NCI-H1417 treated with DMSO at 0.1 percent for 48 hours (cell line): ENCODE measurements at regions not wholly inside any gene's neighbourhood (a gene's known extent, or its start where the extent isn't known, plus 50 kb on each side); places are given as distances from the start of the nearest gene placed in this dataset.
"Not testable (repeated sequence)": the region's sequence is repeated elsewhere in the genome, so short reads cannot be mapped to it uniquely, and the experiment has no call there.

Experiments used
- DNase-seq: peaks from one replicate; lab custom pipeline; 2025; lab: John Stamatoyannopoulos, UW

DNA sequence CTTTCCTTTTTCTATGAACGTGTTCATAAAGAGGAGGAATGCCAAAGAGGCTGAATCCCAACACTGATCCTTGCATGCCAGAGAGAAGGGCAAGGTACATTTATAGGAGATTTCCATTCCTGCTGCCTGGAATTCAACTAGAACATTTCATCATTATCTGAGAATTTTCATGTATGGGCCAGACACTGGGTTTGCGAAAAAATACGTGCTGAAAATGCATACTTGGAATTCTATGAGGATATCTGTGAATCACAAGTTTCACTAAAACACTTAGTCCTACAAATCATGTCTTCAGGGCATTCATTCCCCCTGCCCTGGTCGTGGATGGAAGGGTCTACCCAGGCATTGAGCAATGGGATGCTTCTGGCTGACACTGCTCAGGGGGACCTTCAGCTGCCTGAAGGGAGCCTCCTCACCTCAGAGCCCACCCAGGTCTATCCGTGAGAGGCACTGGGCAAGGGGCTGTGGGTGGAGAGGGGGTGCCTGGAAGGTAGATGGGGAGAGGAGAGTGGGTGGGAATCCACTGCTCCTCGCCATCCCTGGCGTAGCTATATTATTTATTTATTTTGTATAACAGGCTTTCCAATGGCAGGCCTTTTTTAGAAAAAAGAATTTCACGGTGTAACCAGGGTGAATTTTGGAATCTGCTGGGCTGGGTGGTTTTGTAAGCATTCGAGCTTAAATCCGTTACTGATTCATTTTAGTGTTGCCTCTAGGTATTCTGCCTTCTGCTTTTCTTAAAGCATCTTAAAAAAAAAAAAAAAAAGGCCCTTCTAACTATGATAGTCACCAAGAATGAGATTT is 560.6 kb upstream of the ID2 start:
- DNase-seq = no peak

DNA sequence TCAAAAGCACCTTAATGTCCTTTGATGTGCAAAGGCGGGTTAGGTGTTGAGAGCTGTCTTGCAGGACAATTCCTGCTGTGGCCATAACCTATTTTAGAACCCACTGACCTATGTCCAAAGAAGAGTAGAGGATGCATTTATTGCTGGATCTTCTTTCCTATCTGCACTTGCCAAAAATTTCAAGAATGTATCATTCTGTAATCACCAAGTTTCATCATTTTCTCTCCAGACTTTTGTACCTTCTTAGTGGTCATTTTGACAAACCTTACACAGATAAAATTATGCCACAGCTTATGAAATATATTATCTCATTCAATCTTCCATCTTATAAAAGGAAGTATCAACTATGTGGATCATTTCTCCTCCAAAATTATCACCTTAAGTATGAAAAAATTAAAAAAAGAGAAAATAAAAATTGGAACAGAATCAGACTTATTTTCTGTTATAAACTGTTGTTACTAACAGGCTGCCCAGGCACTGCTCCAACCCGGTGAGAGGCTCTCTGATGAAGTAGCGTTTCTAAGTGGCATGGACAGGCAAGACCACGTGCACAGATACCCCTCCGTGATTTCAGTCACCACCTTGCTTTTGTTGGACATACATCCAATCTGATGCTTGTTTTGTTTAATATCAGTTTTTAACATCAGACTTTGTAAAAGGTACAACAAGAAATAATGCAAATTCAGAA is 559.9 kb upstream of the ID2 start:
- DNase-seq = no peak

DNA sequence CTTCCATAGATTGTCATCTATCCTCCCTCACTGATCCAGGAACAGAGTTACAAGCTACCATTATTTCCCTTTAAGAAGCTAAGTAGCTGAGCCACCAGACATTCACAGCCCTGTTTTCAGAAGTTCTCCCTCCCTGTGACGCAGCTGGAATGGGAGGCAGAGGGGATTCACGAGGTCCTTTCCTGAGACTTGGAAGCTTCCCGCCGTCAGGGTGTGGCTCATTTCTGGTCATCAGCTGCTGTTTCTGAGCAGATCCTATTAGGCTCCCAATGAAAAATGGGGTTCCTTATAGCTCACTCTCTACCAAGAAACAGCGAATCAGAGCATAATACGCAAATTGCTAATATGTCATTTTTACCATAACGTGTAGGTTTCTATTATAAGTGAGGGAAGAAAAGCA is 559.3 kb upstream of the ID2 start:
- DNase-seq = no peak

DNA sequence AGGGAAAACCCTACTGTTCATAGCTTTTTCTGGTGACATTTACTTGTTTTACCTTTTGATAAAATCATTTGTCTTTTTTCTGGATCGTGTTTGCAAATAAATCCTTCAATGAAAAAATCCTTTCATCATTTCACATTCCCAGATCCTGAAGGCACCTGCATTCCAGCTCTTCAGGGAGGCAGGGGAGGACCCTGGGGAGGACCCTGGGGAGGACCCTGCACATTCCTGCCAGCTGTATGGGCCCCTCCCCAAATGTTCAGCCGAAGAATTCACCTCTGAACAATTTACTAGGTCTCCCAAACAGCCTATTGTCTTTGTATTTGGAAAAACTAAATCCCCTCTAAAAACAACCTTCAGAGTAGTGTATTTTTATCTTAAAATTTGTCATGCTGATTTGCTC is 558.4 kb upstream of the ID2 start:
- DNase-seq = no peak

- no peak for DNase-seq
Measured at GRCh38 chr2:8125741-8126711, 555.8 kb upstream of the ID2 start.

GRCh38 chr2:8126783-8127182 is 555.1 kb upstream of the ID2 start:
- DNase-seq = no peak

DNA sequence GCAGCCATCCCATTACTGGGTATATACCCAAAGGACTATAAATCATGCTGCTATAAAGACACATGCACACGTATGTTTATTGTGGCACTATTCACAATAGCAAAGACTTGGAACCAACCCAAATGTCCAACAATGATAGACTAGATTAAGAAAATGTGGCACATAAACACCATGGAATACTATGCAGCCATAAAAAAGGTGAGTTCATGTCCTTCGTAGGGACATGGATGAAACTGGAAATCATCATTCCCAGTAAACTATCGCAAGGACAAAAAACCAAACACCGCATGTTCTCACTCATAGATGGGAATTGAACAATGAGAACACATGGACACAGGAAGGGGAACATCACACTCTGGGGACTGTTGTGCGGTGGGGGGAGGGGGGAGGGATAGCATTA is 550.4 kb upstream of the ID2 start:
- DNase-seq = not testable (repeated sequence)

GRCh38 chr2:8132351-8132831 is 549.5 kb upstream of the ID2 start:
- no peak for DNase-seq

- DNase-seq = no peak
Measured at GRCh38 chr2:8132879-8133278, 549.0 kb upstream of the ID2 start.

- DNase-seq = no peak
Measured at GRCh38 chr2:8133363-8133762, 548.5 kb upstream of the ID2 start.

- DNase-seq = no peak
Measured at GRCh38 chr2:8133913-8134472, 547.9 kb upstream of the ID2 start.

DNA sequence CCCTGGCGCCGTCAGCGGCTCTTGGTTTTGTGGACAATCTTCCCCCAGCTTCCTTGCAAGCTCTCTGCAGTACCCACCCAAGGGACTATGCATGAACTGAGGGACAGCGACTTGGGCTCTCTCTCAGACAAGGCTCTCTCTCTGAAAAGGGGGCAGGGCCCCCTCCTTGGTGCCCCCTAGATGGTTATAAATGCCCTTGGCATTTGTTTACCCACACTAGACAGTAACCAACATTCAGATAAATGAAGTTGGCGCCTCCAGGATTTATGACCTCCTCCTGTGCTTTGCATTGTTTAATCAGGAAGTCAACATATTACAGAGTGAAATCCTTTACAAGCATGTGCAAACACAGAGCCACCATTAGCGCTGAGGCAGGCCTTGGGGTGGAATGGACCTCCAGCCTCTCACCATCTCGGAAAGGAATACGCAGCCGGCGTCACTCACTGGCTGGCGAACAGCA is 547.4 kb upstream of the ID2 start:
- peak; percentile 41 for DNase-seq

DNA sequence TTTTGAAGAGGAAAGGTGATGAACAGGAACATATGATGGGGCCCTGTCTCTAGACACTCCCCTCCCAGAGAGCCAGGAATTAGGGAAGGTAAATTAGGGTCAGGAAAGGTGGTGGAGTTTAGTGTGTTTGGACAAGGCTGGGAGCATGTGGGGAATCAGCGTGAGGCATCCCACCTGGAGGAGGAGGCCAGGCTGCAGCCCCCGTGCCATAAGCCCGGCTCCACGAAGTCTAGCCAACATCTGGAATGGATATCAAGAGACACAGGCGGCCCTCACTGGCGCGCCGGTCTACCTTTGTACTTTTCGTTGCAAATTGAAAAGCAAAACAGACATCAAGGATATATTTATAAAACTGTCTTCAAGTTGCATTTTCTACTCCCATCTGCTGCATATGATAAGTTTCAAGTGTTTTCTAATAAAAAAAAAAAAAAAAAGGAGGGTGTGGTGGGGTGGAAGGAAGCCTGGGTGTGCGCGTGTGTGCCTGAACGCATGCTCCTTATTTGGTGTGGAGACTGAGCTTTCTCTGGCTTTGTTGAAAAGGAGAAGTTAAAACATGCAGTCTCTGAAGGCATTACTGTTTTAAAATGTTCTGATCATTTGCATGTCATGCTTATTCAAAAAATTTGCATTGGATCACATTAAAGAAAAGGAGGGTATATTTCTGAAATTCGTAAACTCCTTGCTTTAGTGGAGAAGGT is 546.7 kb upstream of the ID2 start:
- no peak for DNase-seq

GRCh38 chr2:8137801-8138200 is 544.1 kb upstream of the ID2 start:
- no peak for DNase-seq

DNA sequence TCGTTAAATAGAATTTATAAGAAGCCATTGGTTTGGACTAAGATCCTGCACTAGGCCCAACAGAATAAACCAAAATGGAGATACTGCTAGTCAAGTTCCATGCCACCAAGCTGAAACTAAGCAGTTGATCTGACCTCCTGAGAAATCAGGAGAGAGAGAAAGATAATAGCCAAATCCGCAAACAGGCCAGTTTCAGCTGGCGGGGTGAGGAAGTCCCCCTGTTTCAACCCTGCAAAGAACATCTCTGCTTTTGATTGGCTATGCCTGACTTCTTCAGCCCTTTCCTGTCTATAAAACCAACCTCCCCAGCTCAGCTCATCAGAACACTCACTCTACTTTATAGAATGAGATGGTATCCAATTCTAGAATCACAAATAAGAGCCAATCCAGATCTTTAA is 543.3 kb upstream of the ID2 start:
- DNase-seq = no peak

- no peak for DNase-seq
Measured at GRCh38 chr2:8138923-8139667, 542.8 kb upstream of the ID2 start.

DNA sequence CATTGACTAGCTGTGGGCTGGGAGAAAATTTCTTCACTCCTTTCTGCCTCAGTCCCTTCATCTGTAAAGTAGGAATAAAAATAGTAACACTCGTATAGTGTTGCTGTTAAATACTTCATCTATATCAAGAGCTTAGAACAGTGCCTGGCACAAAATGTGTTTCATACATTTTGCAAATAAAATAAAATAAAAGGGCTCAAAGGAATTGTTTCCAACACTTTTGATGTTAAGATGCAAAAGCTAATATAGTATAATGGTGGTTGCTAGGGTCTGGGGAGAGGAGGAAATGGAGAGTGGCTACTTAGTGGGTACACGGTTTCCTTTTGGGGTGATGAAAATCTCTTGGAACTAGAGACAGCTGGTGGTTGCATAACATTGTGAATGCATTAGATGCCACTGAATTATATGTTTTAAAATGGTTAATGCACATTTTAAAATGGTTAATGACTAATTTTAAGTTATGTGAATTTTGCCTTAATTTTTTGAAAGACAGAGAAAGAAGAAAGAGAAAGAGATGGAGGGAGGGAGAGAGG is 542.1 kb upstream of the ID2 start:
- DNase-seq = no peak

DNA sequence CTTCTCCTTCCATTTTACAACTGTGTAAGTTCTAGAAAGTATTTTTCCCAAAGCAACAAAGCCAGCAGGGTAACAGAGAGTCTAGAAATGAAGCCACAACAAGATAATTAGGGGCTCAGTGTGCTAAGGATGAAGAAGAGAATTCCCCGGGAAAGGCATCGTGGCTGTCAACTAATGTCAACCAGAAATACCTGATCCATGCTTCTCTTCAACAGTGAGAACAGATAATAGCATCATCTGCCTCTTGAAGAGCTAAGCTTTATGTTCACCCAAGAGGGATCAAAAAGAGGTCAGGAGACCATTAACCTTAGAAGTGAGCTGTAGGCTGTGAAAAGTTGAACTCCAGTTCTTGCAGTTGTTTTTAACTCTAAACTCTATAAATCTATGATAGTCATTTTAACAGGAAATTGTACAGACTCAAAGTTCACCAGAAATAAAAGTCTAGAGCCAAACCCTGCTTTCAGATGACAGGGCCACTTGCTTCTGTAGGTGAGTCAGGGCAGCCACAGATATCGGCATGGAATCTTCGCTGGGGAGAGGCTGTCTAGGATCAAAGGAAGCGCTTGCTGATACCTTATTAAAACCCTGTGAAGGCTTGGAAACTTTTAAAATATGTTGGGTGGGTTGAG is 540.7 kb upstream of the ID2 start:
- no peak for DNase-seq

DNA sequence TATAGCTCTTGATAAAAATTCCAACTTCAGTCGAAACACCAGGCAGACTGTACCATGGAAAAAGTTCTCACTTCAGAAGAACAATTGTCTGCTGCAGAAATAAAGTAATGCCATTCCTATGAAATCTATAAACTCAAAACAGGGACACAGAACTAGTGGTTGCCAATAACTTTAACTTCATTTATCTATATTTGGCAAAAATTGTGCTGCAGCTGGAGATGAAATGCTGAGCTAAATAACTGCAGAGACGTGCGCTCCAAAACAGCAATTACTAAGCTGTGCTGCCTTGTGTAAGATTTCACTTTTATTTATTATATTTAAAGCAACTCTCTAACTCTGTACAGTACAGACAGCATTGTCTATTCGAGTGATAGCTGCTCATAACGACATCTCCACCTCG is 540.1 kb upstream of the ID2 start:
- no peak for DNase-seq

- DNase-seq = no peak
Measured at GRCh38 chr2:8142461-8142860, 539.4 kb upstream of the ID2 start.
